Dedifferentiated amniotic fluid mesenchymal stem cell (primary cell): ENCODE measurements at regions not wholly inside any gene's neighbourhood (a gene's known extent, or its start where the extent isn't known, plus 50 kb on each side); places are given as distances from the start of the nearest gene placed in this dataset.

Source experiments
- DNase-seq: peaks from one replicate; pipeline ENCODE4 v3.0.0-alpha.2; 2016; ENCODE audit errors: extremely low spot score

DNA sequence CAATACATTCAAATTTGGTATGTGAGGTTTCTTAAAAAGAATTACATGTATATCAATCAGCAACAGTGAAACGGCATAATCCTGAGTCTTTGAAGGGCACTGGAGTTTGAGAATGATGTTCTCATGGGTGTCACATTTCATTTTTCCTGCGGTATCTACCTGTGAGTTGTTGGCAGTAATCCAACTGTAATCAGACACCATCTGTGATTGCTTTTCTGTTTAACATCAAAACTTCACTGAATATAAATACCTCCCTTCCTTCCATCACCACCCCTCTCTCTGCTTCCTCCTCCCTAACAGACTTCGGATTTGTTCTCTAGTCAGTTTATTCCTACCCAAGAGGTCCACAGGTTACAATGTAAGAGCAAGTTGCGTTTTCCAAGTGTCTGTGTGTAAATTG lies 275.2 kb upstream of the PCSK5 start:
- DNase-seq: no peak

DNA sequence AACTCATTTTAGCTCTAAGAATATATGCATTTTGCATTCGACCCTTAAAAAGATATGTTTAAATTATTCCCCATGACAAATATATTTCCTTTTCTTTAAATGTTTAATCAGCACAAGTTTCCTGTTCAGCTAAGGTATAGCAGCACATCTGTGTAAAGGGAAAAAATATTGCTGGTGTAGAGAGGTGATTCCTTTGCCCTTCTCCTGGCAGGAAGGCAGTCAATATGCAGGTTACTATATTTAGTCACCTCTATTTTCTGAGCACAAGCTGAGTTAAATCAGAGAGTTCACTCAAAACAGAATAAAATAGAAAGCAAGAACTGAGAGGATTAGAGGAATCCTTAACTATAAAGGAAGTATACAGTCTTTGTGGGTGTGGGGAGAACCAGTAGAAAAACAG lies 274.4 kb upstream of the PCSK5 start:
- no peak for DNase-seq

DNA sequence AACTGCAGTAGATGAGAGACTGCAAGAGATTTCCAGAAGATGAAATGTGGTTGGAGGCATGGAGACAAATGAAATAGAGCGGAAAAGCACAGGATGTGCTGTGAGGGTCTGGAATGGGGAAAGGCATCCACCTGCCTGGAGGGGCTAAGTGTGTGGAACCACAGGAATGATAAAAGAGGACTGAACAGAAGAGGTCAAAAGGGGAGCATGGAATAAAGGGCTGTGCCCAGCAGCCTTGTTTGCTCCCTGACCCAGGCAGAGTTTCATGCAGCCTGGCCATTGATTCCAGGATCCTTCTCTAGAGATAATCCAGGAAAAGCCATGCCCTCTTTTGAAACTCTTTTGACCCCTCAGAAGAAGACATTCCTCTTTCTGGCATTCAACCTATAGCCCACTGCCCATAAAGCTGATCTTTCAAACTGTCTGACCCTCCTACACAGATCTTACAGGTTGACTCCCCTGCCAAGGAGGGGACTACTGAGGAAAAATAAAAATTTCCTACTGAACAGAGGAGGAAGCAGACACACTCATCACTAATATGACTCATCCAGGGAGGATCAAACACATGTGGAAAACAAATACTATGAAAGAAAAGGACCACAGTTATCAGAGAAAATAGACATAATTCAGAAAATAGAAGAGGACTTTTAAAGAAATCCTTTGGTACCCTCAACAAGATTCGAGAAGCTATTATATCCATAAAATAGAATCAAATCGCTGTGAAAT lies 273.5 kb upstream of the PCSK5 start:
- no peak for DNase-seq

DNA sequence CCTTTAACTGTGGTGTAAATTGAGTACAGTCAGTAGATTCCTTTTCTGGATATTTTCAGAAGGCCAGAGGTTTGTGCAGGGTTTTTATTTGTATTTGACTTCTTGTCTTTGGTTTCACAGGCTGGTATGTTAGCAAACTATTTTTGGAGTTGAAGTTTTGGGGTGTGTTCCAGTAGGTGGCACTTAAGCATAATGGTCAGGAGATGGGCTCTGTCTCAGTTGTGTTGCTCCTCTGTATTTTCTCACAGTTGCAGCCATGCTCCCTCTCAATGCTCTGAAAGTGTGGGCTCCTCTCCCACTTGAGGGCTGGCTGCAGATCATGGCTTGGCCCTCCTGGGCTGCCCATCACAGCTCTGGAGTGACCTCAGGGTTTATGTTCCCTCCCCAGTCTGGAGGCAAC lies 267.0 kb upstream of the PCSK5 start:
- DNase-seq: no peak

DNA sequence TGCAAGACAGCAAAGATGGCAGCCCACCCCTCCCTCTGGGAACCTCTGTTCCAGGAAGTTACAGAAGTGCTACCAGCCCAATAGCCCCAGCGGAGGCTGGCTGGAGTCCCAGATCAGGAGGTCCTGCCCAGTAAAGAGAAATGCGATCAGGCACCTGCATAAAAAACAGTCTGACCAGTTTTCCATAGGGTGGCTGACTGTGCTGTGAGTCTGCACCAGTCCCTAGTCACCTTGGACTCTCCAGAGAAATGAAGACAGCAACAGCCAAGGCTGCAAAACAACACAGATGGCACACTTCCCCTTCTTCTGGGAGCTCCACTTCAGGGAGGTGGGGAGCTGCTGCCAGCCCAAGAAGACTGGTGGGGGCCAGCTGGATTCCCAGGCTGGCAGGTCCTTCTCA lies 265.5 kb upstream of the PCSK5 start:
- no peak for DNase-seq

DNA sequence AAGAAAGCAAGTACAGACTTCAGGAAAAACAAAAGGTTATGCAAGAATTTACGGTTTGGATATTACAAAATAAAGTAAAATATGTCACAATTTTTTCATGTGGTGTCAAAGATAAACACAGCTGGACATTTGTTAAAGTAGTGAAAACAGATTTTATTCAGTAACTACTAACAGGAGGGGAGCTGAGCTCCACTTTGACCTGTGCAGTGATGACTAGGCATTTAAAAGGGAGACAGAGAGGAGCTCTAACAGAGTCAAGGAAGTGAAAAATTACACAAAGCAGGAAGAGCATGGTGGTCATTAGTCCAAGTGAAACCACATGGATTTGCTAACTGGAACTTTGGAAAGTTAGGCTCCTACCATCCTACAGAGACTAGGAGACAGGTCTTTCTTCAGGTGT lies 263.6 kb upstream of the PCSK5 start:
- no peak for DNase-seq

DNA sequence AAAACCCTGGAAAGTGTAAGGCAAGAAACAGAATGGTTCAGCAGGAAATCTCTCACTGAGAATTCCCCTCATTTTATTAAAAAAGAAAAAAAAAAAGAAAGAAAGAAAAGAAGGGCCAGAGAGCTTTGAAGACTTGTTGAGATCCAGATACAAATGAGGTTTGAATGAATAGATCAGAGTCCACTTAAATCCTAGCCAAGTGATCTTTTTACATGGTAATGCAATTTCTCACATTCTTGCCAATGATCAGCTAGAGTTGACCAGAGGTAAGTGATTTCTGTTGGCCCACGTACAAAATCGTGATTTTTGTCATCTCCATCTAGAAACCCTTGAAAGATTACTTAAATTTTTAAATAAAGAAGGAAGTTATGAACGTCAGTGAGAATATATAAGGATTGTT lies 261.5 kb upstream of the PCSK5 start:
- DNase-seq: no peak

DNA sequence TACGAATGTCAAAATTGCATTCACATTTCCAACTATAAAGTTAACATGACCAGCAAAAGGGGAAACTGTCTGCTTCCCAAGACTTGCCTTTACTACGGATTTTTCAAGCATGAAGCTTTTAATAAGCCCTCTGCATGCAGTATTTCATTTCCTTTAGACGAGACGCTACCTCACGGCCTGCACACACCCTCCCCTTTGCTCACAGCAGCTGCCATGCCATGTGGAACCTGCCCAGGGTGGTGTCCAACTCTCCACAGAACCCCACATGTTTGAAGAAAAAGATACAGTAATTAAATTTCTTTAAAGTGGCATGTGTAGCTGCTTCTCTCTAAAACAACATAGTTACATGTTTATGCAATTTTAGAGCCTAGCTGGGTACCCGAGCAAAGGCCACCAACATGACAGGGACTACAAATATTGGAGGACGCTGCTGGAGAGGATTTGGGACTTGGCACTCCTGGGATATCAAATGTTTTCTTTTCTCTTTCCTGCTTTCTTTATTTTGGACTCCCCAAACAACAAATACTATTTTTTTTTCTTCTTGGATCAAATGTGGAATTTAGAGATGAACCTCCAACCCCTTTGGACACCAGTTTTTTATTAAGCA lies 256.9 kb upstream of the PCSK5 start:
- no peak for DNase-seq

DNA sequence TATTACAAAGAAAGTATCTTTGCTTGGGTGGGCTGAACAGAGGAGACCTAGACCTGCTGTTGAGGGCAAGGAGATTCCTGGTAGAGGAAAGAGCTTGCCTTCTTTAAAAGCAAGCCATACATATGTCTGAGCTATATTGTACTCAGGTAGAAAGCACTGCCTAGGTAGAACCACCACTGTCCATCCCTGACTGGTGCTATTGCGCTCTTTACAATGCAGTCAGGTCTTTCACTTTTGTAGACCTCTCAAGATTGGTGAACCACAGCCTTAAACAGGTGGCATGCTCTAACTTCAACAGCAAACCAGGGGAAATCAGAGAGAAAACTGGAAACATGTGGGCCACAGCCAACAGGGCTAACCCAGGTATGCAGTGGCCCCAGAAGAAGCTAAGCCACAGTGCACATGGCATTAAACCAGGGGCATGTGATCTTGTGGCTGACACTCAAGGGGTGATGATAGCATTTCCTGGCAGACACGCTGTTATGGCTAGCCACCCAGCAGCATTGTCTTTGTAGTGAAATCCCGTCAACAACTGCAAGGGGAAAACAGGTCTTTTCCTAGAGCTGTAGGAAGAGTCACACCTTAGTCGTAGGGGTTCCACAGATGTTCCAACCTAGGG lies 253.9 kb upstream of the PCSK5 start:
- no peak for DNase-seq

DNA sequence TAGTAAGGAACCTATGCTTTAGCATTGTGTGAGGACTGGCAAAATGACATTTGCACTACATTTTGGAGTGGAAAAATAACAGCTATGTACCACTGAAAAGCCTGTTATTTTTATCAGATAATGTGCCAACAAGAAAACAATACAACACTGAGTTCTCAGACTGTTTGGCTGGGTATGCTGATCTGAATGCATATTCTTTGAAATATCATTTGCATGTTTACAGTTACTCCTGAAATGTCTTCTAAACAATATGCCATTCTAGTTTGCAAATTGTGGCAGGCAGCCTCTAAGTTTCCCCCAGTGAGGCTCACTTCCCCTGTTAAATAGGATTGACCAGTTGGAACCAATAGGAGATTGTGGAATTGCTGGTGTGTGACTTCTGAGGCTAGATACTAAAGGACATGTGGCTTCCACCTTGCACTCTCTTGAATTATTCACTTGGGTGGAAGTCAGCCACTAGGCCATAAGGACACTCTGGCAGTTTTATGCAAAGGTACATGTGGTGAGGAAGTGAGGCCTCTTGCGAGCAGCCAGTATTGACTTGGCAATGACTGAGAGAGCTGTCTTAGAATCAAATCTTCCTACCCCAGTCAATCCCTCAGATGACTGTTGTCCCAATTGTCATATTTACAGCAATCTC lies 250.4 kb upstream of the PCSK5 start:
- no peak for DNase-seq

DNA sequence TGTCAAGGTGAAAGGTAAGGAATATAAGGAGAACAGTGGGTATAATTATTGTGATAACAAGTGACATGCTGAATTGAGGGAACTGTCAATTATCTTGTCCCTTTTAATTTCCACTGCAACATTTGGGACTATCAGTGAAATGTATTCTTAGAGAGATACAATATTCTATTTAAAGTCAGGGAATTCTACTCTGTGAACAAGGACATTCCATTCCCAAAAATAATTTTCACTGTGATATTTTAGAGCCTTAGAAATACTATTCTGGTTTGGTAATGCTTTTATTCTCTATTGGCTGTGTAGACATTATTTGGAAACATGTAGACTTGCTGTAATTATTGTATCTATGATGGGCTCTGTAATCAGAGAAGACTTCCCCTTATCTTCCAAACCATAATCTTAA lies 248.0 kb upstream of the PCSK5 start:
- DNase-seq: no peak

DNA sequence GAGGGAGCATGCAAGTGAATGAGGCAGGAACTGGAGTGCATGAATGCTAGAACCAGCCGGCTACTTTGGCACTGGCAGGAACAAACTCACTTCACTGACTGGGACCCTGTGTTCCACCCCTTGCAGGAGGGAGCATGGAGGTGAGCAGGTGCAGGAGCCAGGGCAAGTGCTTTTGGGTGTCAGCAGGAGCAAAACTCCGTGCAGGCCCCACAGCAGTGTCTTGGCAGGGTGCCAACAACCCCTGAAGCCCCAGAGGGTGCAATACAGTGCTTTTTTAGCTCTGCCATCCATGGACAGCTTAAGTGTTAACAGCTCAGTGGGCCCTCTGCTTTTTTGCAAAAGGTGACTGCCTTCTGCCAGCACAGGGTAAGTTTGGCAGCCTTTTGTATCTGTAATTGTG lies 245.8 kb upstream of the PCSK5 start:
- DNase-seq: no peak

DNA sequence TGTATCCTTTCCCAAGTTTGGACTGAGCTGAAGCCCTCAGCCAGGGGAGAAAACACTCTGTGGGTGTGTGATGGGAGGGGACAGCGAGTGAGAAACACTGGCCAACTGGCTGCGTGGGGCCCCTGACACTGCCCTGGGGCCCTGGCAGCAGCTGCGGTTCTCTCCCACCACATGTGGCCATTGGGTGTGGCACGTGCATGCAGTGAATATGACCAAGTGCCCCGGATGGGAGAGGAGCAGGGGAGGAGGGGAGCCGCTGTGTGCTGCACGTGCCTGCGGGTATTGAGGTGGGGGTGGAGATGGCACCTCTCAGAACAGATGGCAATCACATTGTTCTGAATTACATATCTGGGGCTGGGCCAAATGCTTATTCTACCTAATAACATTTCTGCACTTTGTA lies 242.4 kb upstream of the PCSK5 start:
- no peak for DNase-seq

DNA sequence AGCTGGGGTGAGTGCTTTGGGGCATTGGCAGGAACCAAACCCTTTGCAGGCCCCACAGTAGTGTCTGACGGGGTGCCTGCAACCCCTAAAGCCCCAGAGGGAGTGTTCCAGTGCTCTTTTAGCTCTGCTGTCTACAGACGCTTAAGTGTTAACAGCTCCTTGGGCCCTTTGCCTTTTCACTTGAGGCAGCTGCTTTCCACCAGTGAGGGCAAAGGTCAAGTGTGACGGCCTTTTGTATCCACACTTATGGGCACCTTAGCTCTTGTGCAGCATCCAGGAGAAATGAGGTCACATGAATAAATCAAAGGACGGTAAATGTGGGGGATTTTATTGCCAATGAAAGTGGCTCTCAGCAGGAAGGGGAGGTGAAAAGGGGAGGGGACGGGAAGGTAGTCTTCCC lies 241.4 kb upstream of the PCSK5 start:
- no peak for DNase-seq

DNA sequence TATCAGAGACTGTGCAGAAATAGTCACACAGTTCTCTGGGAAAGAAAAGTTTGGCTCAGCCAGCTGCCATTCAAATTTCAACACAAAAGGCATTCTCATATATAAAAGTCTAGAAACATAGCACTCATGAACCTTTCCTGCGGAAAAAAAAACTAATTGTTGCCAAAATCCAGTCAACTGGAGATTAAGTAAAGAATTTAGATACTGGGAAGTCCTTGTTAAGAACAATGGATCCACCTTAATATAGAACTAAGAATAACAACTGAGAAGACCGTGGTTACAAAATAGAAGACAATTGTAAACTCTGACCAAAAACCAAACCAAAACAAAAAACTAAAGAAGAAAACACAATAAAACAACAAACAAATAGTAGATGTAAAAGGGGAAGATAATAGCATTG lies 238.8 kb upstream of the PCSK5 start:
- no peak for DNase-seq

DNA sequence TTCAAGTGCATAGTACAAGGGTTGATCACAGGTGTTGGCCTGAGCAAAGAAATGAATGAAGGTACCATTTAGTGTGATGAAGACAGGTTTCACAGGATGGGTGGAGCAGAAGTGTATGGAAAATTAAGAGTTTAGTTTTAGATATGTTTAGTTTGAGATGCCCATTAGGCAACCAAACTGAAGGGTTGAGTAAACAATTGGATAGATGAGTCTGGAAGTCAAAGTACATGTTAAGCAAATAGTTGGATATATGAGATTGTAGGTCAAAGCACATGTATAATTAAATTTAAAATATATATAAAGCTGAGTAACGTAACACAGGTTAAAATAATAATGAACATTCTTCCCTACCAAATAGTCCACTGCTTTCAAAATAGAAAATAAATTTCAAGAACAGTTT lies 237.1 kb upstream of the PCSK5 start:
- DNase-seq: no peak

DNA sequence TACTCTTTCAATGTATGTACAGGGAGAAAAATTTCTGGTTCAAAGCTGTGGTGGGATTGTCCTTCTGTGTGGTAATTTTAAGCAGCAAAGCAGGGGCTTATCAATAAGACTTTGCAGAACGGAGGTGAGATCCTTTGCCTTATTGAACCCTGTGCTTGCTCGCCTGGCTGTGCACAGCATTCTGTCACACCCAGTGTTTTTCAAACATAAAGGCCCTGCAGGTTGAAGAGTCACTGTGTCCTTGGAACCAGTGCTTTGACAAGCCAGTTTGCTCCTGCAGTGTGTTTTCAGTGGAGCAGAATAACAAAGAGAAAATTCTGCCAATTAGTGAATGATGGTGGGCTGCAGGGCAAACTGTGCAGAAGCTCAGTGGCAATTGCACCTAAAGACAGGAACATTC lies 236.7 kb upstream of the PCSK5 start:
- DNase-seq: no peak

DNA sequence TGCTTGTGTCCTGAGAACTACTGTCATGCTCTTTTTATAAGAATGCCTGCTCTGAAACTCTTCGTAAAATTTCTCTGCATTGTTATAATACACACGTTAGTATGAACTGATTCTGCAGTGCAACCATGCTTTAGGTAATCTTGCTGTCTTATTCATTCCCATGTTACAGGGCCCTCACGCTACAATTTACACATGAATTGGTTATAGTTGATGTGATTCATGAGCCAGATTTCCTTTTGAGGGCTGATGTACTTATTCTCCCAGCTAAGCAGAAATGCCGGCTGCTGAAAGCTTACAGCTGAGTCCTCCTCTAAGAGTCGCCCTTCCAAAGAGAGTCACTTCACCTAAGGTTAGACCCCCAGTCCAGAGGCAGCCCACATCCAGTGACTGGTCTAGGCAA lies 233.5 kb upstream of the PCSK5 start:
- DNase-seq: no peak

DNA sequence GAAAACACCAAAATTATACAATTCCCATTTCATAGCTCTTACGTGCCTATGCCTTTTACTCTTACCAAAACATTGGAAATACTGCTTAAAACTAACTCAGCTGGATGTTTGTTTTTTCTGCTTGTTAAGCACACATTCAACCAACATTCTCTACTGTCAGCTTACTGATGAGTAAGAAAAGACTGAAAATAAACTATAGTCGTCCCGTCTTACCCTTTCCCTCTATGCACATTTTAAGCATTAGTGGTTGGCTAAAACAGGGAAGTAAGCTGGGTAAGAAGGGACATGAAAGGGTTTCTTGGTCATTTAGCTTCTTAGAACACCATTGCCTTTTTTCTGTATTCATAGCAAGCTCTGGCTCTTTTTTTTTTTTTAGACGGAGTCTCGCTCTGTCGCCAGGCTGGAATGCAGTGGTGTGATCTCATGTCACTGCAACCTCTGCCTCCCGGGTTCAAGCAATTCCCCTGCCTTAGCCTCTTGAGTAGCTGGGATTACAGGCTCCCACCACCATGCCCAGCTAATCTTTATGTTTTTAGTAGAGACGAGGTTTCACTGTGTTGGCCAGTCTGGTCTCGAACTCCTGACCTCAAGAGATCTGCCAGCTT lies 232.1 kb upstream of the PCSK5 start:
- DNase-seq: peak; percentile 41

DNA sequence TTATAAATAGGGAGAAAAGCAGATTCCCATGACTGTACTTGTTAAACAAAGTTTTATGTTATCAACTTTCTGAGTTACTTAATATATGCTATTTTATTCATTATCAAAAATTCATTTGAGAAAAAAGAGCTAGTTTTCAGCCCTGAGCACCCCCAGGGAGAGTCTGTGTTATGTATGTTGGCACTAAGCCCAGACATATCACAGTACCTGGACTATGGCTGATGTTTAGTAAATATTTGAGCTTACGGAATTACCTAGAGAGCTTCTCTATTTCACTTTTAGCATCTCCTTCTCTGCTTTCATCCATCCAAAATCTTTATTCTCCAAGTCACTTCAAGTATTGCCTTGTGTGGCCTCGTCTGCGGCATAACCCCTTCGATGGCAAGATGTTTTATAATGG lies 225.9 kb upstream of the PCSK5 start:
- DNase-seq: no peak

DNA sequence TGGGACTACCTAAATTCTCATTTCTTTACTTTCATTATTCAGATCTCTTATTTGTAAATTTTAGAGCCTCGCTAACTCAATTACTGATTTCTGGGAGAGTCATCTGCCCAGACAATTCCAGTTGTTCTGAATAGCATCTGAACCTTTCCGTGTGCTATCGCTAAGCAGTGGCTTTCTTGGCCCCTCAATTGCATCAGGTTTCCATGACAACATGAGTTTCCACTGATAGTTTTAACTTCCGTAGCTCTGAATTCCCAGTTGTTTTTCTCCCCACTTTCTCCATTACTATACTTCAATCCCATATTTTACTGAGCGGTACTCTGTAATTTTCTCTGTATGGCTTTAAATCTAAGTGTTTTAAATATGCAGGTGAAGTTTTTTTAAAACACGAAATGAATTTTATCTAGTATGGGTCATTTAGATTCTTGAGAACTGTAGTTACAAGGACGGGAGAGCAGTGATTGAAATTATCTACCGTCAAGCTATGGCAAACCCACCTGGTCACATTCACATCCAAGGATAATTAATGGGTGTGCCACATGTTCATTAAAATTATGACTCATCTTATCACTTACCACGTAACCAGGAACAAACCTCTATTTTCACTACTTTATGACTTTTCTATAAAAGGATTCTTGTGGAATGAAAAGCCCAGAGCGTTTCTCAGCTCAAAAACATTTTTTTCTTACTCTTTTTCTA lies 223.5 kb upstream of the PCSK5 start:
- DNase-seq: no peak

DNA sequence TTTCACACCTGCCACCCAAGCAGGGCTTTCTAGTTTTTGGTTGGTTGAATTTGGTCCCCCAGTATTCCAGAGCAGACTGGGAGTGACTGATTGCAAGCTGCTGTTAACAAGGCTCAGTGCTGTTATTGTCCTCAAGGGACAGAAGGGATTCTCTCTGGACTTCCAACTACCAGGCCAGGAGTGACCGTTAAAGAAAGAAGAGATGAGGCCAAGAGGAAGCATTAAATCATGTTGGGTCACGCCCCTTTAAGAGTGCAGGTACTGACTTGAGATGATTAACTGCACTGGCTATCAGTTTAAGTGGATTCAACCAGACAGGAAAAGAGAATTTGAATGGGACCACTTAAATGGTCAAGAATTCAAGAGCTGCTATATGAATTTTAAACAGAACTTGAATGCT lies 220.8 kb upstream of the PCSK5 start:
- DNase-seq: no peak
